ENCODE measurements at regions not wholly inside any gene's neighbourhood (a gene's known extent, or its start where the extent isn't known, plus 50 kb on each side); places are given as distances from the start of the nearest gene placed in this dataset.
"Not testable (repeated sequence)": the region's sequence is repeated elsewhere in the genome, so short reads cannot be mapped to it uniquely, and the experiment has no call there.

DNA sequence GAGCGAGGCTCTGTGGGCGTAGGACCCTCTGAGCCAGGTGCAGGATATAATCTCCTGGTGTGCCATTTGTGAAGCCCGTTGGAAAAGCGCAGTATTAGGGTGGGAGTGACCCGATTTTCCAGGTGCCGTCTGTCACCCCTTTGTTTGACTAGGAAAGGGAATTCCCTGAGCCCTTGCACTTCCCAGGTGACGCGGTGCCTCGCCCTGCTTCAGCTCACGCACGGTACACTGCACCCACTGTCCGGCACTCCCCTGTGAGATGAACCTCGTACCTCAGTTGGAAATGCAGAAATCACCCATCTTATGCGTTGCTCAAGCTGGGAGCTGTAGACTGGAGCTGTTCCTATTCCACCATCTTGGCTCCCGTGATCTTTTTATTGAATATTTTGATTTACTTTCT is 576.0 kb upstream of the CPEB2 start:
- DNase-seq (ENCODE audit: low read depth, low spot score): not testable (repeated sequence)

GRCh38 chr4:14428125-14428524 is 574.2 kb upstream of the CPEB2 start:
- DNase-seq (ENCODE audit: low read depth, low spot score): no peak

GRCh38 chr4:14431155-14432134 is 570.8 kb upstream of the CPEB2 start:
- no peak for DNase-seq (ENCODE audit: low read depth, low spot score)

DNA sequence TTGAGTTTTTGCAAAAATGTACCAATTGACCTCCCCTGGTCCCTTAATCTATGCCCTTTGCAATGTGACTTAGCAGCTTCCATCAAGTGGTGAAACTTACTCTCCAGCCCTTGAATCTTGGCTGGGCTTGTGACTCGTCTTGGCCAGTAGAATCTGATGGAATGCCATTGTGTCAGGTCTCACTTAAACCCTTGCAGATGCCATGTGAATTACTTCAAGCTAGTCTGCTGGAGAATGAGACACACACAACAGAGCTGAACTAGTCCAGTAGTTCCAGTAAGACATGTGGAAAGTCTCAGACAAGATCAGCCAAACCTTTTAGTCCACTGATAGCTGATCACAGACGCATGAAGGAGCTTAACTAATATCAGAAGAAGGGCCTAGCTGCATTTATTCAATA is 567.8 kb upstream of the CPEB2 start:
- no peak for DNase-seq (ENCODE audit: low read depth, low spot score)

DNA sequence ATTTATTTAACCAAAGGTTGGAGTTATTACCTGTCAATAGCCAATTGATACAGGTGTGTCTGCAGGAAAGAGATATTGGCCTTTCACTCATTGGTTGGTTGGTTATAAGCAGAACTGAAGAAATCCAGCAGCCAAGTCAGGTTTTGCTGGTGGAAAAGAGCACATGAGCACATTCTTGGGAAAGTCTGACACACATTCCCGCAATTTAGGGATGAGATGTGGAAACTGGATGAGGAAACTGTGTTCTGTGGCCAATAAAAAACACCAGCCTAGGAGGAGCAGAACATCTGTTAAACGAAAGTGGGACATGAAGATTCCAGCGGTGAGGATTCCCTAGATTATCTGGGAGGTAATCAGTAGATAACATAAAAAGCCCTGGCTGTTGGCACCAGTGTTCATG is 567.4 kb upstream of the CPEB2 start:
- no peak for DNase-seq (ENCODE audit: low read depth, low spot score)

DNA sequence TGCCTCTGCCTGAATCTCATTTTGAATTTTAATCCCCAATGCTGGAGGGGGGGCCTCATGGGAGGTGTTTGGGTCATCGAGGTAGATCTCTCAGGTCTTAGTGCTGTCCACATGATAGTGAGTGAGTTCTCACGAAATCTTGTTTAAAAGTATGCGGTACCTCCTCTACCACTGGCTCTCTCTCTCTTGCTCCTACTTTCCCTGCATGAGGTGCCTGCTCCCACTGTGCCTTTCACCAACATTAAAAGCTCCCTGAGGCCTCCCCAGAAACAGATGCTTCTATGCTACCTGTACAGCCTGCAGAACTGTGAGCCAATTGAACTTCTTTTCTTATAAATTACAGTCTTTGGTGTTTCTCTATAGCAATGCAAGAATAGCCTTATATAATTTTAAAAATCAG is 560.7 kb upstream of the CPEB2 start:
- DNase-seq (ENCODE audit: low read depth, low spot score): no peak

GRCh38 chr4:14445882-14446281 is 556.4 kb upstream of the CPEB2 start:
- no peak for DNase-seq (ENCODE audit: low read depth, low spot score)

- no peak for DNase-seq (ENCODE audit: low read depth, low spot score)
These were observed 556.0 kb upstream of the CPEB2 start for GRCh38 chr4:14446311-14446710.

GRCh38 chr4:14446904-14447303 is 555.4 kb upstream of the CPEB2 start:
- DNase-seq (ENCODE audit: low read depth, low spot score): no peak

DNA sequence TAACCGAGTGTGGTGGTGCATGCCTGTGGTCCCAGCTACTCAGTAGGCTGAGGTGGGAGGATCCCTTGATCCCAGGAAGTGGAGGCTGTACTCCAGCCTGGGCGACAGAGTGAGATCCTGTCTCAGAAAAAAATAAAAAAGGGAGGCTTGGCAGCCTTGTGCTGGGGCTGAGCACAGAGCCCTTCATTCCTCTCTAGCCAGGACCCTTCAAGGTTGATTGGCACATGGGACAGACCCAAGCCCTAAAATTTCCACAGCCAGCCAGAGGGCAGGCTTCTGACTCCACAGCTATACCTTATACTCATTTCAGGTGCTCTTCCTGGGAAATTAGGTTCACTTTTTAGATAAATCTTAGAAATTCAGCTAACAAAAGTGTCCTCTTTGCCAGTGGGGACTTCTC is 553.0 kb upstream of the CPEB2 start:
- DNase-seq (ENCODE audit: low read depth, low spot score): no peak

GRCh38 chr4:14452001-14452400 is 550.3 kb upstream of the CPEB2 start:
- no peak for DNase-seq (ENCODE audit: low read depth, low spot score)

- DNase-seq (ENCODE audit: low read depth, low spot score): no peak
These were observed 549.5 kb upstream of the CPEB2 start for GRCh38 chr4:14452764-14453163.

GRCh38 chr4:14458463-14458862 is 543.8 kb upstream of the CPEB2 start:
- DNase-seq (ENCODE audit: low read depth, low spot score): no peak

DNA sequence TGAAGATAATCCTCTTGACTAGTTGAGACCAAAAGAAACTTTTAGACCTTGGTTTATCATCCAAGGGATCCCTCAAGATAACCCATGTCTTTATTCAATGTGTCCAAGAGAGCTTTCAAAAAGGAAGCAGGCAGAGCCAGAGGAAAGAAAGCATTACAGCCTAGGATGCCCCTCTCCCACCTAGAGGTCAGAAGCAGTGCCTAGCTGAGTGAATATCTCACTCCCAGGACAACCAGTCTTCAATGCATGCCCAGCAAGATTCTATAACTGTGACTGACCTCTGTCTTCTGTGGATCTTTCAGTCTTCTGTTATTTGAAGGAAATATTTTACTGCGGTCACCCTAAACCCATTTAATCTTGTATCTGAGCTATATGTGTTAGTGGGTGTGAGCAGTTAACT is 537.2 kb upstream of the CPEB2 start:
- DNase-seq (ENCODE audit: low read depth, low spot score): no peak

GRCh38 chr4:14465507-14465906 is 536.8 kb upstream of the CPEB2 start:
- DNase-seq (ENCODE audit: low read depth, low spot score): no peak

DNA sequence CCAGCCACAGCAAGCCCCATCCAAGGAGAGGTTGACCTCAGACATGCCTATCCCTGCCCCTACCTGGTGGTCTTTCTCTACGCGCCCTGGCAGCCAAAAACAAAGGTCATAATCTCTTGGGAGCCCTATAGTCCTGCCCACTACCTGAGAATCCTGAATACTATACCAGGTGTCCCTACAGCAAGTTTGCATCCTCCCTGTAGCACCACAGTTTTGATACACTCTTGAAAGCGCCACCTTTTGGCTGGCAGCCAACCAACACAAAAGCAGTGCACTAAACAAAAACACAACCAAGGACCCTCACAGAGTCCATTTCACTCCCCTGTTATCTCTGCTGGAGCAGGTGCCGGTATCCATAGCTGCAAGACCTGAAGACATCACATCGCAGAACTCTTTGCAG is 523.8 kb upstream of the CPEB2 start:
- DNase-seq (ENCODE audit: low read depth, low spot score): no peak

DNA sequence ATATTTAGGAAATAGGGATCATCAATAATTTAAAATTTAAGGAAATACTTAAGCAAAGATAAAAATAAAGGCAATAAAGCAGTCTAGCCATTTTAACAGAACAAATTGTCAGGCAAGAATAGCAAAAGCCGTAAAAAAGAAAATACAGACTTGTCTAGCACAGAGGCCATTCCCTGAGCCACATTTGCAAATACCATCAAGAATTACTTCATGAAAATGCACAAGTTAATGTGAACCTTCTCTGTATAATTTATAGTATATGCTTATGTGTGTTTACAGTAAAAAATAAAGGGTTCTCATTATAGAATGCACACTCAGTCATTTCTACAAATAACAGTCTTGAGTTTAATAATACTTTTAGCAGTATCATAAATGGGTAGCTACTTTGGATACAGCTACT is 505.9 kb upstream of the CPEB2 start:
- no peak for DNase-seq (ENCODE audit: low read depth, low spot score)

DNA sequence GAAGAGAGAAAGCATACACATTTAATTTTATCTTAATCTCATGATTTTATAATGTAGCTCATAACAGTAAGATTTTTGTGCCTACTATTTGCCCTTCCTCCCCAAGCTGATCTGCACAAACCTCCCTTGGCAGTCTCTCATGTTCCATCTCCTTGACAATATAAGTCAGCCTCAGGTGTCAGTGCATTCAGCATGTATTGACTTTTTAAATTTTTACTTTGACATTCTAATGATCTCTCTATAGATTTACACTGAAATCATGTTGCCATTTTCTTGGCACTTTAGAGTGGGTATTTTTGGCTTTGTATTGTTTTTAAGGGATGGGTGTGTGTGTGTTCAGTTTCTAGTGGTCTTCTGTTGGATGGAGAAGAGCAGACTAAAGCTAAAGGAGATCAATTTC is 505.3 kb upstream of the CPEB2 start:
- DNase-seq (ENCODE audit: low read depth, low spot score): no peak

- DNase-seq (ENCODE audit: low read depth, low spot score): no peak
These were observed 498.1 kb upstream of the CPEB2 start for GRCh38 chr4:14504162-14504561.

GRCh38 chr4:14513471-14513870 is 488.8 kb upstream of the CPEB2 start:
- DNase-seq (ENCODE audit: low read depth, low spot score): no peak

GRCh38 chr4:14515556-14515955 is 486.7 kb upstream of the CPEB2 start:
- no peak for DNase-seq (ENCODE audit: low read depth, low spot score)

- no peak for DNase-seq (ENCODE audit: low read depth, low spot score)
These were observed 484.1 kb upstream of the CPEB2 start for GRCh38 chr4:14518136-14518535.

DNA sequence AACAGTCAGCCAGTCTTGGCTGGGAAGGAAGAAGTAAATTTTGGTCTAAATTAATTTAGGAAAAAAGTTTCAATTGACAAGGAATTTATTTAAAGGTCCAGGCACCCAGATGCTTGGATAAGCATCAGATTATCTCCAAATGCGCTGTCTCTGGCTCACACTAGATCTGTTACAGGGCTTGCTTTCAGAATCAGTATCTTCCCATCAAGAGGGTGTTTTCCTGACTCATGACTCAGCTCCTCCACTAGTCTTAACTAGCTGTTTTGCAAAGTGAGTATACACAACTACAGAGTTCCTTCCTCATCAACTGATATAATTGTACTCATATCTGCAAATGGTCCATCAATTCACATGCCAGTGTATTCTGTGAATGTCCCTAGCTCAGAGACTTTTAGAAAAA is 482.1 kb upstream of the CPEB2 start:
- DNase-seq (ENCODE audit: low read depth, low spot score): no peak
